ENCODE measurements at regions not wholly inside any gene's neighbourhood (a gene's known extent, or its start where the extent isn't known, plus 50 kb on each side); places are given as distances from the start of the nearest gene placed in this dataset.

GRCh38 chr3:5389057-5389456, 201.6 kb downstream of the EDEM1 start:
- Histone ChIP-seq H3K36me3 (no peaks in the 10 kb centered on the region), H3K4me3 (no peak overlapping the region), H3K27me3 (no peaks in the 10 kb centered on the region), H3K9me3 (no peaks in the 10 kb centered on the region), H3K27ac (no peak overlapping the region), H3K4me1 (no peaks in the 10 kb centered on the region)
- intact Hi-C loops (cut with DNase I) = no loop called here
- WGBS, 4 donors = 64 to 74% (median 71%) methylated on average over 4 of the region's 4 CpGs
- DNase-seq (no peak), ATAC-seq (no peak)
- TF ChIP-seq, protein P1, sequence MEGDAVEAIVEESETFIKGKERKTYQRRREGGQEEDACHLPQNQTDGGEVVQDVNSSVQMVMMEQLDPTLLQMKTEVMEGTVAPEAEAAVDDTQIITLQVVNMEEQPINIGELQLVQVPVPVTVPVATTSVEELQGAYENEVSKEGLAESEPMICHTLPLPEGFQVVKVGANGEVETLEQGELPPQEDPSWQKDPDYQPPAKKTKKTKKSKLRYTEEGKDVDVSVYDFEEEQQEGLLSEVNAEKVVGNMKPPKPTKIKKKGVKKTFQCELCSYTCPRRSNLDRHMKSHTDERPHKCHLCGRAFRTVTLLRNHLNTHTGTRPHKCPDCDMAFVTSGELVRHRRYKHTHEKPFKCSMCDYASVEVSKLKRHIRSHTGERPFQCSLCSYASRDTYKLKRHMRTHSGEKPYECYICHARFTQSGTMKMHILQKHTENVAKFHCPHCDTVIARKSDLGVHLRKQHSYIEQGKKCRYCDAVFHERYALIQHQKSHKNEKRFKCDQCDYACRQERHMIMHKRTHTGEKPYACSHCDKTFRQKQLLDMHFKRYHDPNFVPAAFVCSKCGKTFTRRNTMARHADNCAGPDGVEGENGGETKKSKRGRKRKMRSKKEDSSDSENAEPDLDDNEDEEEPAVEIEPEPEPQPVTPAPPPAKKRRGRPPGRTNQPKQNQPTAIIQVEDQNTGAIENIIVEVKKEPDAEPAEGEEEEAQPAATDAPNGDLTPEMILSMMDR (IDR thresholded peaks at IDR 0.05) = no peak
- no peak for TF ChIP-seq POLR2A (IDR thresholded peaks at IDR 0.05)

- no peaks in the 10 kb centered on the region for H3K9me3 ChIP-seq
- no peak overlapping the region for H3K4me3 ChIP-seq
- H3K36me3 ChIP-seq = no peaks in the 10 kb centered on the region
- DNase-seq = no peak
- WGBS, 4 donors = 31 to 40% (median 35%) methylated on average over 5 of the region's 5 CpGs
- ATAC-seq = no peak
- no peaks in the 10 kb centered on the region for H3K27me3 ChIP-seq
- TF ChIP-seq, protein P1 (IDR thresholded peaks at IDR 0.05) = no peak
- no peak for TF ChIP-seq POLR2A (IDR thresholded peaks at IDR 0.05)
- H3K4me1 ChIP-seq = no peaks in the 10 kb centered on the region
- intact Hi-C loops (cut with DNase I) = no loop called here
- no peak overlapping the region for H3K27ac ChIP-seq
Observed at GRCh38 chr3:5390221-5390620, 202.7 kb downstream of the EDEM1 start.

DNA sequence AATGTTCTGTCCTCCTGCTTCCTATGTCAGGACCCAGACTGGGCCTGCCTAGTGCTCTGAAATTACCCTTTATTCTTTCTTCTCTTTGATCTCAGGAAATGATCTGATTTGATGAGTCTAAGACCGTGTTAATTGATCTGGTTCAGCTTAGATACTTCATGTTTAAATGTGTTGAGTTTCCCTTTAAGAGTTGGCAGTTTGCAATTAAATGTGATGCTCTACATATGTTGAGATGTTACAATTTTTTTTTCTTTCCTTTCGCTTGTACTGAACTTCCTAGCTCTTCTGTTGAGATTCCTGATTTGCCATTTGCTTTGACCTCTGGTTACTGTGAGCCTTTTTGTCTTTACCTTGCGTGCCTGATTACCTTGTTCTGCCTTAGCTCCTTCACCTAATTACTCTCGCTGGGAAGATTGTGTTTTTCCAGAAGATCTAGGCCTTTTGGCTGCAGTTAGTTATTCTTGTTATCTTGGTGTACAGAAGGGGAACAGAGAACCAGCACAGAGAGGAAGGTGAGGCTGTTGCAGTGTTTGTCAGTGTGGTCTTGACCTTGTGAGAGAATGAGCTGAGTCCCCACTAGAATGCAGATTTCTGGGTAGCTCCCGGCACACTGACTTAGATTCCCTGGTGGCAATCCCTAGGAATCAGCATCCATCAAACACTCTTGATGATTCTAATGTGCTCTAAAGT, 203.6 kb downstream of the EDEM1 start:
- TF ChIP-seq POLR2A (IDR thresholded peaks at IDR 0.05) = no peak
- TF ChIP-seq, protein P1 (IDR thresholded peaks at IDR 0.05) = no peak
- no peak for ATAC-seq
- Histone ChIP-seq H3K4me3 (no peak overlapping the region), H3K27me3 (no peaks in the 10 kb centered on the region), H3K27ac (no peak overlapping the region), H3K36me3 (no peaks in the 10 kb centered on the region), H3K4me1 (no peaks in the 10 kb centered on the region), H3K9me3 (no peaks in the 10 kb centered on the region)
- DNase-seq = no peak
- 58 to 68% (median 65%) methylated on average over 5 of the region's 5 CpGs for WGBS, 4 donors
- intact Hi-C loops (cut with DNase I) = no loop called here

GRCh38 chr3:5401002-5401401, 213.5 kb downstream of the EDEM1 start:
- Histone ChIP-seq H3K27ac (no peak overlapping the region), H3K36me3 (no peaks in the 10 kb centered on the region), H3K4me3 (no peak overlapping the region), H3K4me1 (no peaks in the 10 kb centered on the region), H3K9me3 (no peaks in the 10 kb centered on the region), H3K27me3 (peaks cover 0 to 4% (median 0%) of the 10 kb centered on the region in 9 donors)
- ATAC-seq = no peak
- WGBS, 4 donors = 82 to 86% (median 85%) methylated on average over 10 of the region's 10 CpGs
- intact Hi-C loops (cut with DNase I) = no loop called here
- DNase-seq = no peak
- TF ChIP-seq POLR2A (IDR thresholded peaks at IDR 0.05) = no peak
- TF ChIP-seq, protein P1 (IDR thresholded peaks at IDR 0.05) = no peak
